ENCODE measurements at regions not wholly inside any gene's neighbourhood (a gene's known extent, or its start where the extent isn't known, plus 50 kb on each side); places are given as distances from the start of the nearest gene placed in this dataset.

- no peaks in the 10 kb centered on the region for H3K27me3 ChIP-seq (ENCODE audit: insufficient read depth, low read length, poor library complexity, severe bottlenecking)
- H3K4me1 ChIP-seq (ENCODE audit: insufficient read depth, low read length) = no peaks in the 10 kb centered on the region
- no peak for DNase-seq
- H3K27ac ChIP-seq (ENCODE audit: low read depth, low read length) = no peak overlapping the region
- no peak overlapping the region for H3K27ac Mint-ChIP-seq
- H3K9me3 ChIP-seq (ENCODE audit: low read length) = no peaks in the 10 kb centered on the region
- no peaks in the 10 kb centered on the region for H3K4me1 Mint-ChIP-seq
- no peak overlapping the region for H3K4me3 Mint-ChIP-seq
- peaks cover 1 to 8% of the 10 kb centered on the region in 2 donors for H3K27me3 Mint-ChIP-seq
- CTCF ChIA-PET = no interaction called here
- POLR2A ChIA-PET = no interaction called here
- no peaks in the 10 kb centered on the region for H3K36me3 ChIP-seq (ENCODE audit: insufficient read depth, low read length)
- H3K4me3 ChIP-seq (ENCODE audit: low read length) = no peak overlapping the region
- H3K9me3 Mint-ChIP-seq = peaks cover 0 to 3% (median 0%) of the 10 kb centered on the region in 5 donors
- no peaks in the 10 kb centered on the region for H3K36me3 Mint-ChIP-seq
Measured at GRCh38 chr2:177048981-177049380, 163.6 kb upstream of the HNRNPA3 start.

- no peak overlapping the region for H3K27ac ChIP-seq (ENCODE audit: low read depth, low read length)
- Mint-ChIP-seq H3K4me1 (no peaks in the 10 kb centered on the region), H3K36me3 (no peaks in the 10 kb centered on the region), H3K9me3 (peaks cover 0 to 3% (median 0%) of the 10 kb centered on the region in 5 donors), H3K27ac (no peak overlapping the region), H3K4me3 (no peak overlapping the region), H3K27me3 (peaks cover 0 to 7% of the 10 kb centered on the region in 2 donors)
- CTCF ChIA-PET = no interaction called here
- no peaks in the 10 kb centered on the region for H3K27me3 ChIP-seq (ENCODE audit: insufficient read depth, low read length, poor library complexity, severe bottlenecking)
- no peaks in the 10 kb centered on the region for H3K36me3 ChIP-seq (ENCODE audit: insufficient read depth, low read length)
- no peaks in the 10 kb centered on the region for H3K9me3 ChIP-seq (ENCODE audit: low read length)
- POLR2A ChIA-PET = no interaction called here
- DNase-seq = no peak
- H3K4me3 ChIP-seq (ENCODE audit: low read length) = no peak overlapping the region
- no peaks in the 10 kb centered on the region for H3K4me1 ChIP-seq (ENCODE audit: insufficient read depth, low read length)
Measured at GRCh38 chr2:177051278-177051677, 161.3 kb upstream of the HNRNPA3 start.

DNA sequence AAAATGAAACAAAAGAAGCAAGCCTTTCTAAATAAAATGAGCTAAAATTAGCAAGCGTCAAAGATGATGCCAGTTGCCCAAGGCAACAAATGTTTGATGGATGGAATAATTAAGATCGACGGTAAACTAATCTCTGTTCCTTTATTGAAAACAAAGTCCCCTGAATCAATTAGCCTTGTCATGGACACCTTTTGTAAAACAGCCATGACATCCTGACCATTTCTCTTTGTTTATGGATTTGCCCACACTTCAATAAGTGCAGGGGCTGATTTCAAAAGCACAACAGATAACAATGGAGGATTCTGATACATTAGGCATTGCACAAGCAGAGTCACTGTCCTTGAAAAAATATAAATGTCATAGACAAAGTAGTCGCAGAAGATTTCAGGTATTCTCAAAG lies 160.1 kb upstream of the HNRNPA3 start:
- no peaks in the 10 kb centered on the region for H3K4me1 ChIP-seq (ENCODE audit: insufficient read depth, low read length)
- no peaks in the 10 kb centered on the region for H3K27me3 ChIP-seq (ENCODE audit: insufficient read depth, low read length, poor library complexity, severe bottlenecking)
- H3K9me3 Mint-ChIP-seq = no peaks in the 10 kb centered on the region
- CTCF ChIA-PET = no interaction called here
- no peaks in the 10 kb centered on the region for H3K9me3 ChIP-seq (ENCODE audit: low read length)
- H3K27ac Mint-ChIP-seq = no peak overlapping the region
- H3K36me3 Mint-ChIP-seq = no peaks in the 10 kb centered on the region
- no peak overlapping the region for H3K4me3 Mint-ChIP-seq
- no peak overlapping the region for H3K27ac ChIP-seq (ENCODE audit: low read depth, low read length)
- no peaks in the 10 kb centered on the region for H3K36me3 ChIP-seq (ENCODE audit: insufficient read depth, low read length)
- H3K27me3 Mint-ChIP-seq = peaks cover 0 to 4% of the 10 kb centered on the region in 2 donors
- POLR2A ChIA-PET = no interaction called here
- no peak for DNase-seq
- H3K4me3 ChIP-seq (ENCODE audit: low read length) = no peak overlapping the region
- no peaks in the 10 kb centered on the region for H3K4me1 Mint-ChIP-seq

GRCh38 chr2:177053038-177053437 lies 159.6 kb upstream of the HNRNPA3 start:
- H3K4me3 Mint-ChIP-seq = no peak overlapping the region
- POLR2A ChIA-PET = no interaction called here

GRCh38 chr2:177053716-177054115 lies 158.9 kb upstream of the HNRNPA3 start:
- no peak for DNase-seq
- Mint-ChIP-seq H3K27me3 (peaks cover 0 to 4% of the 10 kb centered on the region in 2 donors), H3K36me3 (no peaks in the 10 kb centered on the region), H3K4me3 (no peak overlapping the region), H3K27ac (no peak overlapping the region), H3K4me1 (no peaks in the 10 kb centered on the region), H3K9me3 (no peaks in the 10 kb centered on the region)
- Histone ChIP-seq H3K4me3 (ENCODE audit: low read length) (no peak overlapping the region), H3K4me1 (ENCODE audit: insufficient read depth, low read length) (no peaks in the 10 kb centered on the region), H3K36me3 (ENCODE audit: insufficient read depth, low read length) (no peaks in the 10 kb centered on the region), H3K27me3 (ENCODE audit: insufficient read depth, low read length, poor library complexity, severe bottlenecking) (no peaks in the 10 kb centered on the region), H3K9me3 (ENCODE audit: low read length) (no peaks in the 10 kb centered on the region), H3K27ac (ENCODE audit: low read depth, low read length) (no peak overlapping the region)
- POLR2A ChIA-PET = no interaction called here
- CTCF ChIA-PET = no interaction called here

More at GRCh38 chr2:177053038-177053437, 159.6 kb upstream of the HNRNPA3 start:
- Mint-ChIP-seq H3K4me1 (no peaks in the 10 kb centered on the region), H3K9me3 (no peaks in the 10 kb centered on the region), H3K27me3 (peaks cover 0 to 4% of the 10 kb centered on the region in 2 donors), H3K36me3 (no peaks in the 10 kb centered on the region), H3K27ac (no peak overlapping the region)
- CTCF ChIA-PET = no interaction called here
- no peak overlapping the region for H3K4me3 ChIP-seq (ENCODE audit: low read length)
- H3K36me3 ChIP-seq (ENCODE audit: insufficient read depth, low read length) = no peaks in the 10 kb centered on the region
- H3K9me3 ChIP-seq (ENCODE audit: low read length) = no peaks in the 10 kb centered on the region
- no peaks in the 10 kb centered on the region for H3K27me3 ChIP-seq (ENCODE audit: insufficient read depth, low read length, poor library complexity, severe bottlenecking)
- DNase-seq = no peak
- H3K27ac ChIP-seq (ENCODE audit: low read depth, low read length) = no peak overlapping the region
- no peaks in the 10 kb centered on the region for H3K4me1 ChIP-seq (ENCODE audit: insufficient read depth, low read length)

DNA sequence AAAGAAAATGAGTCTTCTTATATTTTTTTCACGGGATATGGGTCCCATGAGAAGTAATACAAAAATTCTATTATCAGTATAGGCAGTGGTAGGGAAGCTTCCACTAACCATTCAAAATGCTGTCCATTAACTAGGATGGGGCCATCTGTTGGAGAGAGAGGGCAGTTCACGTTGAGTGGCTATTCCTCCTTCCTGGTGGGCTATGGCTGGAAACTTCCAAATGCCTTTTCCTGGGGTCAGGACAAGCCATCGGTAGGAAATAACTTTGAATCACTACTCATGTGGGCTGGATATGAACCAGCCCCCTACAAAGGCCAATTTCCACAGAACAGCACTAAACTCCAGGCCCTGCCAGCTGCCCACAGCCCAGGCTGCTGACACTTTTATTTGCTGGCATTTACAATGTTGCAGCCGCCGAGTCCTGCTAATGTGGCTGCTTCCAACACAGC lies 156.1 kb upstream of the HNRNPA3 start:
- H3K27ac ChIP-seq (ENCODE audit: low read depth, low read length) = no peak overlapping the region
- Mint-ChIP-seq H3K4me1 (no peaks in the 10 kb centered on the region), H3K36me3 (no peaks in the 10 kb centered on the region), H3K27ac (no peak overlapping the region), H3K27me3 (peaks cover 2 to 4% of the 10 kb centered on the region in 2 donors), H3K9me3 (no peaks in the 10 kb centered on the region), H3K4me3 (no peak overlapping the region)
- ChIA-PET CTCF (no interaction called here), POLR2A (no interaction called here)
- H3K9me3 ChIP-seq (ENCODE audit: low read length) = no peaks in the 10 kb centered on the region
- no peaks in the 10 kb centered on the region for H3K27me3 ChIP-seq (ENCODE audit: insufficient read depth, low read length, poor library complexity, severe bottlenecking)
- no peak overlapping the region for H3K4me3 ChIP-seq (ENCODE audit: low read length)
- H3K4me1 ChIP-seq (ENCODE audit: insufficient read depth, low read length) = no peaks in the 10 kb centered on the region
- no peaks in the 10 kb centered on the region for H3K36me3 ChIP-seq (ENCODE audit: insufficient read depth, low read length)
- DNase-seq = no peak

- no peak overlapping the region for H3K27ac ChIP-seq (ENCODE audit: low read depth, low read length)
- H3K27me3 Mint-ChIP-seq = peaks cover 4 to 5% of the 10 kb centered on the region in 2 donors
- POLR2A ChIA-PET = no interaction called here
- H3K36me3 Mint-ChIP-seq = no peaks in the 10 kb centered on the region
- H3K27me3 ChIP-seq (ENCODE audit: insufficient read depth, low read length, poor library complexity, severe bottlenecking) = no peaks in the 10 kb centered on the region
- H3K9me3 Mint-ChIP-seq = no peaks in the 10 kb centered on the region
- DNase-seq = no peak
- no peaks in the 10 kb centered on the region for H3K4me1 Mint-ChIP-seq
- H3K4me3 ChIP-seq (ENCODE audit: low read length) = no peak overlapping the region
- no peak overlapping the region for H3K4me3 Mint-ChIP-seq
- no peak overlapping the region for H3K27ac Mint-ChIP-seq
- CTCF ChIA-PET = interaction anchor here (0.6 to 1.0 kb wide), 2 partner anchors 20 to 245 kb away, joined by 3 read pairs; no protein-coding TSS in a partner anchor
- H3K36me3 ChIP-seq (ENCODE audit: insufficient read depth, low read length) = no peaks in the 10 kb centered on the region
- no peaks in the 10 kb centered on the region for H3K9me3 ChIP-seq (ENCODE audit: low read length)
- H3K4me1 ChIP-seq (ENCODE audit: insufficient read depth, low read length) = no peaks in the 10 kb centered on the region
Measured at GRCh38 chr2:177058747-177059146, 153.8 kb upstream of the HNRNPA3 start.

GRCh38 chr2:177059293-177059692 lies 153.3 kb upstream of the HNRNPA3 start:
- H3K36me3 Mint-ChIP-seq = no peaks in the 10 kb centered on the region
- no peaks in the 10 kb centered on the region for H3K4me1 Mint-ChIP-seq
- no peak for DNase-seq
- no peaks in the 10 kb centered on the region for H3K27me3 ChIP-seq (ENCODE audit: insufficient read depth, low read length, poor library complexity, severe bottlenecking)
- no peak overlapping the region for H3K27ac ChIP-seq (ENCODE audit: low read depth, low read length)
- no peak overlapping the region for H3K27ac Mint-ChIP-seq
- ChIA-PET POLR2A (no interaction called here), CTCF (interaction anchor here (1.0 kb wide), 1 partner anchor 20 kb away, joined by 3 read pairs; no protein-coding TSS in a partner anchor)
- H3K4me3 Mint-ChIP-seq = no peak overlapping the region
- H3K9me3 ChIP-seq (ENCODE audit: low read length) = no peaks in the 10 kb centered on the region
- H3K27me3 Mint-ChIP-seq = peaks cover 4 to 5% of the 10 kb centered on the region in 2 donors
- H3K36me3 ChIP-seq (ENCODE audit: insufficient read depth, low read length) = no peaks in the 10 kb centered on the region
- H3K4me3 ChIP-seq (ENCODE audit: low read length) = no peak overlapping the region
- no peaks in the 10 kb centered on the region for H3K4me1 ChIP-seq (ENCODE audit: insufficient read depth, low read length)
- no peaks in the 10 kb centered on the region for H3K9me3 Mint-ChIP-seq

DNA sequence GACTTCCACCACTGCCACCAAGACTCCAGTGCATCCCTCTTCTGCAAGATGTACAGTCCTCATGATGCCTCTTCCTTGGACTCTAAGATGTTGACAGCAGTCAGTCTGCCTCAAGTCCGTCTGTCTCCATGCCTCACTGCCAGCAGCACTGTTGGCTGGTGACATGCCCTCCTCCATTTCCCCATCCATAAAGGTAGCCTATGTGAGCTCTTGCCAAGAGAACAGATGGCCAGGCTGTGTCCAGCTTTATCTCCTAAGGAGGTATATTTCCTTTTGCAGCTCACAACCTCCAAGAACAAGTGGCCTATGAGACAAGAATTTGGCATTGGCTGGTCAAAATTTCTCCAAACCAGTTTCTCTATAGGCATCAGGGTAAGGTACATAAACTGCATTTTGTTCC lies 149.3 kb upstream of the HNRNPA3 start:
- H3K4me3 ChIP-seq (ENCODE audit: low read length) = no peak overlapping the region
- no peaks in the 10 kb centered on the region for H3K36me3 Mint-ChIP-seq
- H3K4me1 ChIP-seq (ENCODE audit: insufficient read depth, low read length) = no peaks in the 10 kb centered on the region
- no peaks in the 10 kb centered on the region for H3K4me1 Mint-ChIP-seq
- no peak overlapping the region for H3K27ac Mint-ChIP-seq
- POLR2A ChIA-PET = no interaction called here
- no peaks in the 10 kb centered on the region for H3K9me3 ChIP-seq (ENCODE audit: low read length)
- H3K27me3 ChIP-seq (ENCODE audit: insufficient read depth, low read length, poor library complexity, severe bottlenecking) = no peaks in the 10 kb centered on the region
- H3K27me3 Mint-ChIP-seq = peaks cover 4 to 5% of the 10 kb centered on the region in 2 donors
- no peaks in the 10 kb centered on the region for H3K36me3 ChIP-seq (ENCODE audit: insufficient read depth, low read length)
- no peak overlapping the region for H3K27ac ChIP-seq (ENCODE audit: low read depth, low read length)
- H3K4me3 Mint-ChIP-seq = no peak overlapping the region
- no peak for DNase-seq
- CTCF ChIA-PET = no interaction called here
- H3K9me3 Mint-ChIP-seq = peaks cover 0 to 2% (median 0%) of the 10 kb centered on the region in 5 donors
